KG1 (cell line): ENCODE measurements at regions not wholly inside any gene's neighbourhood (a gene's known extent, or its start where the extent isn't known, plus 50 kb on each side); places are given as distances from the start of the nearest gene placed in this dataset.

Experiments used
- DNase-seq: peaks from one replicate; lab custom pipeline; 2025; lab: John Stamatoyannopoulos, UW

GRCh38 chr14:85468816-85469215 lies 61.1 kb upstream of the FLRT2 start:
- no peak for DNase-seq

GRCh38 chr14:85471156-85471555 lies 58.8 kb upstream of the FLRT2 start:
- DNase-seq = no peak

- no peak for DNase-seq
Measured at GRCh38 chr14:85471744-85472143, 58.2 kb upstream of the FLRT2 start.

GRCh38 chr14:85474431-85474830 lies 55.5 kb upstream of the FLRT2 start:
- DNase-seq = no peak

GRCh38 chr14:85475113-85475512 lies 54.8 kb upstream of the FLRT2 start:
- no peak for DNase-seq

GRCh38 chr14:85479306-85479705 lies 50.6 kb upstream of the FLRT2 start:
- no peak for DNase-seq

GRCh38 chr14:85479771-85480170 lies 50.2 kb upstream of the FLRT2 start:
- no peak for DNase-seq
